ENCODE measurements at regions not wholly inside any gene's neighbourhood (a gene's known extent, or its start where the extent isn't known, plus 50 kb on each side); places are given as distances from the start of the nearest gene placed in this dataset.

DNA sequence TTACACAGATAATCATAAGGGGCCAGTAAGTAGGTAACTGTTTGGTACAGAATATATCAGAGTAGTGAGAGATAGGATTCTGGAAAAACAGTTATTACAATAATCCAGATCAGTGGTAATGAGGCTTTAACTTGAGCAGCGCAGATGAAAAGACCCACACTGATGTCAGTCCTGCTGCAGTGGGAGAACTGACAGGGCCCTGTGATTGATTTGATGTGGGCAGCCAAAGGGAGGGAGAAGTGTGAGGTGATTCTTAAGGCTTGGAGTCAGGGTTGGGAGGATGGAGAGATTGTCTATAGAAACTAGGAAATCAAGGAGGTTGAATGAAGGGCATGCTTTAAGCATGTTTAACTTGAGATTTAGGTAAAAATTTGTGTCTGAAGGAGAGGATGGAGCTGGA, 161.4 kb downstream of the VSIG4 start:
- TF ChIP-seq POLR2A (IDR thresholded peaks at IDR 0.05; ENCODE audit: low read depth, low read length) (no peak), TAF1 (IDR thresholded peaks at IDR 0.05; ENCODE audit: borderline replicate concordance, low read depth, low read length) (no peak), POLR2AphosphoS5 (IDR thresholded peaks at IDR 0.05; ENCODE audit: low read depth, low read length) (no peak)

Data from GM12892 (cell line).